ENCODE measurements at regions not wholly inside any gene's neighbourhood (a gene's known extent, or its start where the extent isn't known, plus 50 kb on each side); places are given as distances from the start of the nearest gene placed in this dataset.

GRCh38 chr7:152905949-152906348 is 146.4 kb downstream of the ACTR3B start:
- TF ChIP-seq CTCF (IDR thresholded peaks at IDR 0.05), result no peak
- TF ChIP-seq EZH2 (IDR thresholded peaks at IDR 0.05), result no peak

Measured in neural progenitor cell (in vitro differentiated cells).